SK-N-SH treated with all-trans-retinoic acid at 6 μM for 48 hours (cell line): ENCODE measurements at regions not wholly inside any gene's neighbourhood (a gene's known extent, or its start where the extent isn't known, plus 50 kb on each side); places are given as distances from the start of the nearest gene placed in this dataset.

Experiments used
- CSDC2 ChIP-seq: fragments of 250-450 bp; sonication (Bioruptor Pico); IDR thresholded peaks from 2 replicates; pipeline ENCODE4 v1.5.0; 2020; ENCODE audit warnings: mild to moderate bottlenecking, moderate library complexity
- ESRRG ChIP-seq: fragments of 250-450 bp; sonication (Bioruptor Pico); IDR thresholded peaks from 2 replicates; pipeline ENCODE4 v1.6.1; 2021; ENCODE audit warnings: mild to moderate bottlenecking
- GLIS3 ChIP-seq: fragments of 250-450 bp; sonication (Bioruptor Pico); IDR thresholded peaks from 2 replicates; pipeline ENCODE4 v1.5.0; 2020; ENCODE audit warnings: mild to moderate bottlenecking, moderate library complexity
- OSR1 ChIP-seq: fragments of 250-450 bp; sonication (Bioruptor Pico); IDR thresholded peaks from 2 replicates; pipeline ENCODE4 v1.8.0; 2022; ENCODE audit warnings: moderate library complexity, mild to moderate bottlenecking, inconsistent platforms
- TF ChIP-seq, protein P1 (sequence below): fragments of 250-450 bp; sonication (Bioruptor Pico); IDR thresholded peaks from 2 replicates; pipeline ENCODE4 v1.8.0; 2021; ENCODE audit warnings: low read depth, mild to moderate bottlenecking, moderate library complexity, borderline replicate concordance

GRCh38 chr3:150063237-150063636, 92.5 kb upstream of the PFN2 start:
- TF ChIP-seq, protein P1, sequence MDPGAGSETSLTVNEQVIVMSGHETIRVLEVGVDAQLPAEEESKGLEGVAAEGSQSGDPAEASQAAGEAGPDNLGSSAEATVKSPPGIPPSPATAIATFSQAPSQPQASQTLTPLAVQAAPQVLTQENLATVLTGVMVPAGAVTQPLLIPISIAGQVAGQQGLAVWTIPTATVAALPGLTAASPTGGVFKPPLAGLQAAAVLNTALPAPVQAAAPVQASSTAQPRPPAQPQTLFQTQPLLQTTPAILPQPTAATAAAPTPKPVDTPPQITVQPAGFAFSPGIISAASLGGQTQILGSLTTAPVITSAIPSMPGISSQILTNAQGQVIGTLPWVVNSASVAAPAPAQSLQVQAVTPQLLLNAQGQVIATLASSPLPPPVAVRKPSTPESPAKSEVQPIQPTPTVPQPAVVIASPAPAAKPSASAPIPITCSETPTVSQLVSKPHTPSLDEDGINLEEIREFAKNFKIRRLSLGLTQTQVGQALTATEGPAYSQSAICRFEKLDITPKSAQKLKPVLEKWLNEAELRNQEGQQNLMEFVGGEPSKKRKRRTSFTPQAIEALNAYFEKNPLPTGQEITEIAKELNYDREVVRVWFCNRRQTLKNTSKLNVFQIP = no peak
- TF ChIP-seq ESRRG (CRISPR knock-in tag) (no peak), OSR1 (no peak), GLIS3 (CRISPR knock-in tag) (no peak), CSDC2 (CRISPR knock-in tag) (no peak)
